Panc1 (cell line): ENCODE measurements at regions not wholly inside any gene's neighbourhood (a gene's known extent, or its start where the extent isn't known, plus 50 kb on each side); places are given as distances from the start of the nearest gene placed in this dataset.

ENCODE experiments used
- ATAC-seq: fragments of 200-7000 bp; cut with Tn5 transposase; 2 replicates; pipeline ENCODE4 v1.9.1; 2020; ENCODE audit warnings: mild to moderate bottlenecking, moderate library complexity
- BruUV-seq: library from RNA; stranded (reverse); fragments of 400-500 nt; replicated peaks from 2 replicates; lab custom pipeline; 2021; lab: Mats Ljungman, UMichigan
- CTCF ChIA-PET: fragments of 300-600 bp; sonication (Branson Sonifier 250); formaldehyde crosslinking; loops from one replicate; lab custom pipeline; 2022; ENCODE audit warnings: antibody characterized with exemption; lab: Charles Lee
- POLR2A ChIA-PET: fragments of 300-600 bp; sonication (Branson Sonifier 250); formaldehyde crosslinking; loops from one replicate; lab custom pipeline; 2022; ENCODE audit warnings: antibody characterized with exemption; lab: Charles Lee
- DNase-seq: peaks from one replicate; pipeline ENCODE4 v3.0.0-alpha.2; 2010; ENCODE audit warnings: low read depth, low spot score
- H3K27ac ChIP-seq: 2 replicates; pipeline ENCODE4 v1.5.1; 2011; ENCODE audit warnings: mild to moderate bottlenecking, low read length, inconsistent platforms
- H3K27me3 ChIP-seq: fragments of 200-500 bp; sonication (Bioruptor generic); 2 replicates; pipeline ENCODE4 v1.6.0; 2014; ENCODE audit warnings: low read length, inconsistent platforms; ENCODE audit not compliant: control insufficient read depth, insufficient read depth
- H3K36me3 ChIP-seq: fragments of 200-500 bp; sonication (Bioruptor generic); 2 replicates; pipeline ENCODE4 v1.5.1; 2014; ENCODE audit warnings: inconsistent platforms, mild to moderate bottlenecking, low read length, moderate library complexity; ENCODE audit not compliant: control insufficient read depth, insufficient read depth
- H3K4me1 ChIP-seq: 2 replicates; pipeline ENCODE4 v1.5.1; 2011; ENCODE audit warnings: inconsistent platforms, mild to moderate bottlenecking, low read length, moderate library complexity; ENCODE audit not compliant: control insufficient read depth, insufficient read depth
- H3K4me3 ChIP-seq, 2 experiments: 2 replicates each; pipeline ENCODE4 v1.5.1; 2011 to 2012; ENCODE audit warnings: low read depth in 2 of 2, low read length in 2 of 2, mild to moderate bottlenecking in 2 of 2, inconsistent platforms in 1 of 2, moderate library complexity in 1 of 2
- H3K9me3 ChIP-seq: fragments of 200-500 bp; sonication (Bioruptor generic); 2 replicates; pipeline ENCODE4 v1.5.1; 2014; ENCODE audit warnings: low read depth, mild to moderate bottlenecking, inconsistent platforms, low read length, moderate library complexity; ENCODE audit not compliant: control insufficient read depth, insufficient read depth
- POLR2AphosphoS5 ChIP-seq: IDR thresholded peaks from 2 replicates; pipeline ENCODE4 v1.6.1; 2012; ENCODE audit warnings: mild to moderate bottlenecking, low read depth, low read length, moderate library complexity
- SIN3A ChIP-seq: IDR thresholded peaks from 2 replicates; pipeline ENCODE4 v1.6.1; 2012; ENCODE audit warnings: low read depth, mild to moderate bottlenecking, low read length, moderate library complexity, borderline replicate concordance; ENCODE audit not compliant: insufficient read depth
- TCF7L2 ChIP-seq: IDR thresholded peaks from 2 replicates; pipeline ENCODE4 v1.6.1; 2011; ENCODE audit warnings: mild to moderate bottlenecking, low read depth, low read length, inconsistent platforms
- in situ Hi-C: cut with HindIII; loops from 2 replicates; pipeline ENCODE4 v1.10.0; 2016; ENCODE audit warnings: low sequenced_read_pairs, low pct_unique_long_range_greater_than_20kb
- intact Hi-C: fragments of 100-400 bp; cut with micrococcal nuclease; formaldehyde crosslinking; loops from one replicate; pipeline ENCODE4 v1.10.0; 2022; ENCODE audit not compliant: unreplicated experiment
- TF ChIP-seq, protein P1 (sequence below), 2 experiments: IDR thresholded peaks; 2 replicates each; pipeline ENCODE4 v1.6.1; 2011 to 2012; ENCODE audit warnings: low read depth in 2 of 2, control low read depth in 1 of 2, low read length in 1 of 2, mild to moderate bottlenecking in 1 of 2, moderate library complexity in 1 of 2; ENCODE audit not compliant: insufficient read depth in 1 of 2
- TF ChIP-seq, protein P2 (sequence below): fragments of 450-650 bp; IDR thresholded peaks from 2 replicates; pipeline ENCODE4 v1.5.1; 2017; ENCODE audit warnings: mild to moderate bottlenecking

GRCh38 chr2:8459474-8459873 is 222.4 kb upstream of the ID2 start:
- no peaks in the 10 kb centered on the region for H3K4me1 ChIP-seq
- peaks cover 9% of the 10 kb centered on the region for H3K27me3 ChIP-seq
- intact Hi-C loops (no loop called here), in situ Hi-C loops (no loop called here)
- no TSS peak for BruUV-seq
- H3K4me3 ChIP-seq = no peak overlapping the region
- CTCF ChIA-PET = no interaction called here
- ATAC-seq (no peak), DNase-seq (no peak)
- POLR2A ChIA-PET = no interaction called here
- no peaks in the 10 kb centered on the region for H3K36me3 ChIP-seq
- TF ChIP-seq SIN3A (no peak), POLR2AphosphoS5 (no peak), TCF7L2 (no peak)
- TF ChIP-seq, protein P1, sequence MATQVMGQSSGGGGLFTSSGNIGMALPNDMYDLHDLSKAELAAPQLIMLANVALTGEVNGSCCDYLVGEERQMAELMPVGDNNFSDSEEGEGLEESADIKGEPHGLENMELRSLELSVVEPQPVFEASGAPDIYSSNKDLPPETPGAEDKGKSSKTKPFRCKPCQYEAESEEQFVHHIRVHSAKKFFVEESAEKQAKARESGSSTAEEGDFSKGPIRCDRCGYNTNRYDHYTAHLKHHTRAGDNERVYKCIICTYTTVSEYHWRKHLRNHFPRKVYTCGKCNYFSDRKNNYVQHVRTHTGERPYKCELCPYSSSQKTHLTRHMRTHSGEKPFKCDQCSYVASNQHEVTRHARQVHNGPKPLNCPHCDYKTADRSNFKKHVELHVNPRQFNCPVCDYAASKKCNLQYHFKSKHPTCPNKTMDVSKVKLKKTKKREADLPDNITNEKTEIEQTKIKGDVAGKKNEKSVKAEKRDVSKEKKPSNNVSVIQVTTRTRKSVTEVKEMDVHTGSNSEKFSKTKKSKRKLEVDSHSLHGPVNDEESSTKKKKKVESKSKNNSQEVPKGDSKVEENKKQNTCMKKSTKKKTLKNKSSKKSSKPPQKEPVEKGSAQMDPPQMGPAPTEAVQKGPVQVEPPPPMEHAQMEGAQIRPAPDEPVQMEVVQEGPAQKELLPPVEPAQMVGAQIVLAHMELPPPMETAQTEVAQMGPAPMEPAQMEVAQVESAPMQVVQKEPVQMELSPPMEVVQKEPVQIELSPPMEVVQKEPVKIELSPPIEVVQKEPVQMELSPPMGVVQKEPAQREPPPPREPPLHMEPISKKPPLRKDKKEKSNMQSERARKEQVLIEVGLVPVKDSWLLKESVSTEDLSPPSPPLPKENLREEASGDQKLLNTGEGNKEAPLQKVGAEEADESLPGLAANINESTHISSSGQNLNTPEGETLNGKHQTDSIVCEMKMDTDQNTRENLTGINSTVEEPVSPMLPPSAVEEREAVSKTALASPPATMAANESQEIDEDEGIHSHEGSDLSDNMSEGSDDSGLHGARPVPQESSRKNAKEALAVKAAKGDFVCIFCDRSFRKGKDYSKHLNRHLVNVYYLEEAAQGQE (IDR thresholded peaks at IDR 0.05; ENCODE audit: insufficient read depth in 1 of 2, low read depth in 2 of 2, low read length in 1 of 2) = no peak
- TF ChIP-seq, protein P2, sequence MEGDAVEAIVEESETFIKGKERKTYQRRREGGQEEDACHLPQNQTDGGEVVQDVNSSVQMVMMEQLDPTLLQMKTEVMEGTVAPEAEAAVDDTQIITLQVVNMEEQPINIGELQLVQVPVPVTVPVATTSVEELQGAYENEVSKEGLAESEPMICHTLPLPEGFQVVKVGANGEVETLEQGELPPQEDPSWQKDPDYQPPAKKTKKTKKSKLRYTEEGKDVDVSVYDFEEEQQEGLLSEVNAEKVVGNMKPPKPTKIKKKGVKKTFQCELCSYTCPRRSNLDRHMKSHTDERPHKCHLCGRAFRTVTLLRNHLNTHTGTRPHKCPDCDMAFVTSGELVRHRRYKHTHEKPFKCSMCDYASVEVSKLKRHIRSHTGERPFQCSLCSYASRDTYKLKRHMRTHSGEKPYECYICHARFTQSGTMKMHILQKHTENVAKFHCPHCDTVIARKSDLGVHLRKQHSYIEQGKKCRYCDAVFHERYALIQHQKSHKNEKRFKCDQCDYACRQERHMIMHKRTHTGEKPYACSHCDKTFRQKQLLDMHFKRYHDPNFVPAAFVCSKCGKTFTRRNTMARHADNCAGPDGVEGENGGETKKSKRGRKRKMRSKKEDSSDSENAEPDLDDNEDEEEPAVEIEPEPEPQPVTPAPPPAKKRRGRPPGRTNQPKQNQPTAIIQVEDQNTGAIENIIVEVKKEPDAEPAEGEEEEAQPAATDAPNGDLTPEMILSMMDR = no peak
- no peaks in the 10 kb centered on the region for H3K9me3 ChIP-seq
- no peak overlapping the region for H3K27ac ChIP-seq

GRCh38 chr2:8461341-8461740 is 220.5 kb upstream of the ID2 start:
- no peaks in the 10 kb centered on the region for H3K36me3 ChIP-seq
- ATAC-seq = no peak
- no peak for DNase-seq
- no peaks in the 10 kb centered on the region for H3K9me3 ChIP-seq
- no peak overlapping the region for H3K27ac ChIP-seq
- BruUV-seq = no TSS peak
- H3K4me1 ChIP-seq = no peaks in the 10 kb centered on the region
- POLR2A ChIA-PET = no interaction called here
- TF ChIP-seq SIN3A = no peak
- TF ChIP-seq POLR2AphosphoS5 = no peak
- TF ChIP-seq, protein P2 = no peak
- TF ChIP-seq, protein P1 (IDR thresholded peaks at IDR 0.05; ENCODE audit: insufficient read depth in 1 of 2, low read depth in 2 of 2, low read length in 1 of 2) = no peak
- no peak for TF ChIP-seq TCF7L2
- in situ Hi-C loops (no loop called here), intact Hi-C loops (no loop called here)
- CTCF ChIA-PET = no interaction called here
- peaks cover 9% of the 10 kb centered on the region for H3K27me3 ChIP-seq
- no peak overlapping the region for H3K4me3 ChIP-seq
